HL-60 (cell line): ENCODE measurements at regions not wholly inside any gene's neighbourhood (a gene's known extent, or its start where the extent isn't known, plus 50 kb on each side); places are given as distances from the start of the nearest gene placed in this dataset.

Source experiments
- CTCF ChIP-seq: IDR thresholded peaks from one replicate; pipeline ENCODE4 v1.5.1; 2011; ENCODE audit warnings: low read length, control low read depth, inconsistent platforms; ENCODE audit not compliant: insufficient read depth
- GABPA ChIP-seq: IDR thresholded peaks from 2 replicates; pipeline ENCODE4 v1.6.1; 2012; ENCODE audit warnings: low read depth

GRCh38 chr11:97143463-97143862, 753.6 kb downstream of the JRKL start:
- TF ChIP-seq CTCF (no peak), GABPA (peak; percentile 19; the same call in 1 of the 2 replicates)
